HG03025 (cell line): ENCODE measurements at regions not wholly inside any gene's neighbourhood (a gene's known extent, or its start where the extent isn't known, plus 50 kb on each side); places are given as distances from the start of the nearest gene placed in this dataset.

ENCODE experiments used
- ATAC-seq: cut with Tn5 transposase; IDR thresholded peaks from one replicate; pipeline ENCODE4 v1.9.1; 2021; ENCODE audit warnings: mild to moderate bottlenecking, moderate library complexity; ENCODE audit not compliant: unreplicated experiment, low FRiP score

DNA sequence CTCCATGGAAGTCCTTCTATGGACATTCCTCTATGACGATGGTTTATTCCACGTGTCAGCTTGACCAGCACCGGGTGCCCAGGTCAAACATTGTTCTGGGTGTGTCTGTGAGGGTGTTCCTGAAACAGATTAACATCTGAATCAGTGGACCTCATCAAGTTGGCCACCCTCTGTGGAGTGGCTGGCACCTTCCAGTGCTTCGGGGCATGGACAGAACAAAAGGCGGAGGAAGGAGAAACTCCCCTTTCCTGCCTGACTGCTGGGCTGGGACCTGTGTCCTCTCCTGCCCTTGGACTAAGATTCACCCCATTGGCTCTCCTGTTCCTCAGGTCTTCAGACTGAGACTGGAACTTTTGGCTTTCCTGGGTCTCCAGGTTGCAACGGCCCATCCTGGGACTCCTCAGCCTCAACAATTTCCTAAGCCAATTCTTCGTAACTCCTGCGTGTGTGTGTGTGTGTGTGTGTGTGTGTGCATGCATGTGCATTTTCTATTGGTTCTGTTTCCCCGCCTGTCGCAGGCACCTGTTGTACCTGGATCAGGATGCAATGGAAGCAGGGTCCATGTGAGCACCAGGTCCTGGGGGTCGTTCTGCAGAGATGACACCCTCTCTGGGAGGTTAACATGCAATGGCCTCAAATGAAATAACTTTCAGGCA, 357.2 kb upstream of the SALL3 start:
- no peak for ATAC-seq

DNA sequence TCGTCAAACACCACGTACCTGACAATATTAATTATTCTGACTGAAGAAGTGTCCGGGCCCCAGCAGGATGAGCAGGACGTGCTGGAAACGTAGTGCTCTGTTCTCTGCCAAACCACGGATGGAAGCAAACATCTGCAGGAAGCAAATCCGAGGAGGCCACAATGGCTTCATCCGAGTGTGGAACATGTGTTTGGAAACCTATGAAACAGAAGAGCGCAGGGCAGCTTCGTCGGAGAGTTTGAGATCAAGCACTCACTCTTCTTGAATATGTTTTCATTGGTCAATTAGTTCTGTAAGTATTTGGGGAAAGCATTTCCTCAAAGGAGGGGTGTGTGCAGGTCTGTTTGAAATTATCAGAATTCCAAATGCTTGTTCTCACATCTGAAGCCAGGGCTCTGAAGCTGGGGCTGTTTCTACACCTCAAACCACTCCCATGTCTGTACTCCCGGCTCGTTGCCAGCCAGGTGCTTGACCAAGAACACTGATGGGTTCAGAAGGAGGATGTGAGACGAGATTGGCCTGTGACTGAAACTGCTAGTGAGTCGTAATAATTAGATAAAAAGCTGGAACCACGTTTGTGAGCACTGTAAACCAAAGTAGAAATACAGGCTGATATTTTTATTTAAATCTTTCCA, 356.6 kb upstream of the SALL3 start:
- ATAC-seq, result no peak

DNA sequence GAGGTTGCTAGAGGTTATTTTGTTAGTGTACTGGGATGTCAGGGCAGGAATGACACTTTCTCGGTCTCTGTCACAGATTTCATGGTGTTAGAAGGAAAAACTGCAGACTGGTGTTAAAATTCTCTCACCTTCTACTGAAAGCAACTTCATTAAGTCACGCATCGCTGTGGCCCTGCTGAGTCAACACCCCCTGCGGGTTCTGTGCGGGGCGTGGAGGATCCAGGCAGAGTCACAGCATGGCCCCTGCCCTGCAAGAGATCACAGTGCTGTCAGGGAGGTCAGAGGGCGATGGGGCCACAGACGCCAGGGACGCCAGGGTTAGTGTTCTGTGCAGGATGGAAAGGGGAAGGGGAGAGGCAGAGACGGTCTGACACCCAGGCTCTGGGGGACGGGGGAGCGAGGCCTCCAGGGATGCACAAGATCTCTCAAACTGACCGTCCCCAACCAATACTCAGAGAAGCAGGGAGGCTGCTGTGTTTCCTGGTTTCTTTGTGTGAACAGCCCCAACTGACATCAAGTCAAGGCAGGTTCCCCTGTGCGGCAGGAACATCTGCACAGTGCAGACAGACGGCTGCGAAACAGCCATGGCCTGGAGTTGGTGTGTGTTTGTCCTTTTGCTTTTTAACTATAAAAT, 354.9 kb upstream of the SALL3 start:
- no peak for ATAC-seq

DNA sequence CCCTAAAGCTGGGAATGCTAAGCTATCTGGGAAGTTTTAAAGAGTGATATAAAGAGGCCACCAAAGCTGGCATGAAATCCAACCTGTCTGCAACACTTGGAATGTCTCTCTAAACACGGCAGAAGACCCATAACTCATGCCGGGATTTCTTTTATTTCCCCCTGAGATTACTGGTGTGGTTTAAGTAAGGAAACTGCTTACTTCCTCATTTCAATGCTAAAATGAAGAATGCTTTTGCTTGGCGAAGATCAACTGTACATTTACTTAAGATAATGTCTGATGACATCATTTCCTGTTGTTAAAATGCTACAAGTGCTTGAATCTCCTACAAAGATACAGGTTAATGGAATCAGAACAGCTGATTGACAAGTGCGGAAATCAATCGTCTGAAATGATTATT, 353.8 kb upstream of the SALL3 start:
- ATAC-seq, result no peak

DNA sequence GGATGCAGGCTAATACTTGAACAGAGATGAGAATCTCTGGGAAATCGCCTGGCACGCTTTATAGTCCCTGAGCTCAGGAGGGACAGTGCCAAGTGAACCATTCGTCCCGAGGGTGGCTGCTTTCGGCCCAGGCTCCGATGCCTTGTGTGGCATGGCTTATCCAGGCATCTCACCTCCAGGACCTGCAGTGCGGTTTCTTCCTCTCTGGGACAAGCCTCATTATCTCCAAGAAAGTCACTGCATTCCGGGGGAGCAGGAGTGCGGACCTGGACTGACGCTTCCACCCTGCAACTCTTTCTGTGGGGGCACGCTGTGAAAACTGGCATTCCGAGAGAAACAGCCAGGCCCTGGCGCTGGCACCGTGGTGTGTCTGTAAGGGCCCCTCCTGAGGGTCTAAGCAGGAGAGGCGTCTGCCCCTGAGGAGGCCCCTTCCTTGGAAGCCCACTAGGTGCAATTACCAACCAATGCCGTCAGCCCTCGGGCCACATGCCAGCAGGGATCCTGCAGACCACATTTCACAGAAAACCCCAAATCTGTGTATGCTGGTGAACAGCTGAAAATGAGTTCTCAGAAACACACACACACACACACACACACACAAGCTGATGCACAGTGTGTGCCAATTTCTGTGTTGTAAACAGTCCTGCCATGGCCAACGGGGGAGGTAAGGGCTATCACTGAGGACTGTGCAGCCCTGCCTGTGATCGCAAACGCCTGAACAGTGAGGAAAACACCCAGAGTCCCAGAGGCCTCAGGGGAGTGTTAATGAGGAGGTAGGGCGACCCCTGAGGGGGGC, 351.9 kb upstream of the SALL3 start:
- no peak for ATAC-seq

DNA sequence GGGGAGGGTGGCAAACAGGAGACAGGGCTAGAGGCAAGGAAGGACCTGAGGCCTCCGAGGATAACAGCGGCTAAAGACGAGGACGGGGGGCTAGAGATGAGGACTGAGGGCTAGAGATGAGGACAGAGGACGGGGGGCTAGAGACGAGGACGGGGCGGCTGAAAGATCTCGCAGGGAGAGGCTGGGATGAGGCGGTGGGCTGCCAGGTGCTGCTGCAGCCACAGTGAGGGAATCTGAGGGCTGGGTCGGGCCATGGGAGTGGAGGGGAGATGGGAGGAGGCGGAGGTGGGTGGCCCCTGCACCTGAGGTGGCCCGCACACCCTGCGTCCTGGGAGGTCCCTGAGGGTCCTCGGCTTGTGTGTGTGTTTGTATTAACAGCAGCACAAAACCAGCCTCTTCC, 350.2 kb upstream of the SALL3 start:
- ATAC-seq, result no peak

DNA sequence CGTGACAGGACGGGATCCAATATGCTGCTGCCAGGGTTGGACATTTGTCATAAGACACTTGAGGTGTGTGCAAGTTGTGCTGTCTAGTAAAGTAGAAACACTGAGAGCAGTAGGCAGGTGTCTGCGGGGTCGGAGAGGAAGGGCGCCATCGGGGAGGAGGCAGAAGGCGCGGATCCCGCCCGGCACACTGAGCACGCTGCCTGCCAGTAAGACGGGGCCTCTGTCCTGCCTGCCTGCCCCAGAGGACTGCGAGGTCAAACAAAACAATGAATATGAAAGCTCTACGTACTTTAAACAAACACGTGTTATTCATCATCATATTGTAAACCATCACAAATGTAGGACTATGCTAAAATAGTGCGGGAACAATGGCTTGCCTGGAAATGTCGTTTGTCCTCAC, 349.3 kb upstream of the SALL3 start:
- ATAC-seq, result no peak

DNA sequence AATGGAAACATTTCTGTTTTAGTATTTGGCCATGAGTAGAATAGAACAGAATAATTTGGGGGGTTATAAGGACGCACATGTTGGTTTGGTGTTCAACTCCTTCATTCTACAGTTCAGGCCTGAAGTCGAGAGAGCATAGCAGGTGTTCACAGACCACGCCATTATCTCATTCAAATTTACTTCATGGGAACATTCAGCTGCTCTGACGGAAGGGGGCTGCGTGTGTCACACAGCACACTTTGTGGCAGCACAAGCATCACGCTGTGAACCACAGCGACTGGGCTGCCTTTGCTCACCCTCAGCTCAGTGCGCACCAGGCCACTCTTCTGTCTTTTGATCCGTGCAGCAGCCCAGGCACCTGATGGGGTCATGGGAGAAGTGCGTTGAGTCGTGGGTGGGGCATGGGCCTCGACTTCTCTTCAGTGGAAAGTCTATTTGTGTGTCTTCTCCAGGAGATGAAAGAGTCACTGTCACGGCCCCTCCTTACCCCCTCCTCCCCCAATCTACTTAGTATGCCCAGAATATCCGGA, 348.6 kb upstream of the SALL3 start:
- ATAC-seq, result no peak

DNA sequence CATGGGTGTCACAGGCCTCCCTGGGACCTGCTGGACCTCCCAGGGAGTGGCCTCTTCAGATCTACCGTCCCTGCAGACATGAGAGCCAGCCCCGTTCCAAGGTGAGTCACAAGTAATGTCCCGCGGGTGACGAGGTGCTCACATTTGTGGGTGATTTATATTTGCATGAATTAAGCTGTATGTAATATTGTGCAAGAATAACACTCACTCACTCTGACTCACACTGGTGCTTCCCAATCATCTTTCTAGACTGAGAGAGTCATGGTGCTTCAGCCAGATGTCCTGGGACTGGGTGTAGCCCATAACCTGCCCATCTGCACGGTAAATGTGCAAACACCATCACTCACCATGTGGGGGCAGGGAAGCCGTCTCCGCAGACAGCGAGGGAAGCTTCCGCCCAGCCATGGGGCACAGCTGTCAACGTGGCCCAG, 347.5 kb upstream of the SALL3 start:
- ATAC-seq, result no peak

DNA sequence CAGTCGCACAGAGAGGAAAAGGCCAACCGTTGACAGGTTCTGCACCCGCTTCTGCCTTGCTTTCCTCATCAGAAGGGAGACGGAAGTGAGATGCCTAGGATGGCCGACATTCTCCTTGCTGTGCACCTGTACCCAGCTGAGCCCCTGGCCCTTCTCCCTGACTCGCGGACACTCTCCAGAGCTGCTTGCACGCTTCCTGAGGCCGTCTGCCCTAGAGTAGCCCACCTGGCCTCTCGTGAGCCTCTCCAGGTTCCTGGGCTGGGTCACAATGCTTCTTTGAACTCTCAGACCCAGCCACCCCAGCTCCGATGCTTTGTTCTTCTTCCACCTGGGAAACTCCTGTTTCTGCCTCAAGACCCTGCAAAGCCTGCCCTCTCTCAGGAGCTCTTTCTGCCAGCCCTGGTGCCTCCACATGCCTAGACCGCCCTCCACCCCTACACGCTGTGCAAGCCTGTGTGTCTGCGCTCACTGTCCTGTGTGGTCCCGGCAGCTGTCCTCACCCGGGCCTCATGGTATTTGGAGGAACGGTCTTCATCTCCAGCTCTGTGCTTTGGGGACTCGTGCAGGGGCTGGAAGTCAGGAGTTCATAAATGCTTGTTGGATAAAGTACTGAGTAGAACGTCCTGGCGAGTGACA, 345.4 kb upstream of the SALL3 start:
- no peak for ATAC-seq

DNA sequence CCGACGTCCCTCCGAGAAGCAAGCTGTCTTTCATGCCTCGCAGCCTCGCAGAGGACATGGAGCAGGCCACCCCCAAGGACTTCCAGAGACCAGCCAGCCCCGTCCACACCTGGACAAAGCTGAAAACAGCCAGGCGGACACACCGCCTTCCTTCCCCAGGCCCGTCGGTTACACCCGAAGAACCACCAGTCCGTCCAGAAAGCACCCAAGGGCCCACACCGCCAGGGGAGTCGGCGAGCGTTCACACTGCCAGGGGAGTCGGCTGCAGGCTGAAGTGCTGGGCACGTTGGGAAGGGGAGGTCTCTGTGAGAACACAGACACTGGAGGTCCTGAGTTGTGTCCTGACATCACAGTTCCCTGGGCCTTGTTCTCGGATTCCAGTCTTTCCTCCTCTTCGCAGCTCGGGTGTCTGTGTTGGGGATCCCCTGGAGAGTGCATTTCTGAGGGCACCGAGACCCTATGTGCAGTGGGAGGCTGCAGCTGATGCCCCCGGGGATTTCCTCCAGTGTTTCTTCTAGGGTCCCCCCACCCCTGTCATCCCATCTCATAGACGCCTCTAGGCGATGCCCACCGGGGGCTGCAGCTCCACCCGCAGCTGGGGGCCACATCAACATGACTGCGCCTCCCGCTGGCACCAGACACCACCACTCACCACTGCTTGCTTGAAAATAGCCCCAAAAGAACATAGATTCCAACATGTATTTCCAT, 344.4 kb upstream of the SALL3 start:
- no peak for ATAC-seq

DNA sequence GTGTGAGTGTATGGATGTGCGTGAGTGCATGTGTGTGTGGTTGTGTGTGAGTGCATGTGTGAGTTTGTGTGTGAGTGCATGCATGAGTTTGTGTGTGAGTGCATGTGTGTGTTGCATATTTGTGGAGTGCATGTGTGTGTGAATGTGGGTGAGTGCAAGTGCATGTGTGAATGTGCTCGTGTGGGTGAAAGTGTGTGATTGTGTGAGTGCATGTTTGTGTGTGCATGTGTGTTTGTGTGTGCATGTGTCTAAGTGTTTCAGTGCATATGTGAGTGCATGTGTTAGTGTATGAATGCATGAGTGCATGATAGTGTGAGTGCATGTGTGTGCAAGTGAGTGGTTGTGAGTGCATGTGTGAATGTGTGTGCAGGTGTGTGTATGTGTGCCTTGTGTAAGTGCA, 343.4 kb upstream of the SALL3 start:
- ATAC-seq, result no peak

DNA sequence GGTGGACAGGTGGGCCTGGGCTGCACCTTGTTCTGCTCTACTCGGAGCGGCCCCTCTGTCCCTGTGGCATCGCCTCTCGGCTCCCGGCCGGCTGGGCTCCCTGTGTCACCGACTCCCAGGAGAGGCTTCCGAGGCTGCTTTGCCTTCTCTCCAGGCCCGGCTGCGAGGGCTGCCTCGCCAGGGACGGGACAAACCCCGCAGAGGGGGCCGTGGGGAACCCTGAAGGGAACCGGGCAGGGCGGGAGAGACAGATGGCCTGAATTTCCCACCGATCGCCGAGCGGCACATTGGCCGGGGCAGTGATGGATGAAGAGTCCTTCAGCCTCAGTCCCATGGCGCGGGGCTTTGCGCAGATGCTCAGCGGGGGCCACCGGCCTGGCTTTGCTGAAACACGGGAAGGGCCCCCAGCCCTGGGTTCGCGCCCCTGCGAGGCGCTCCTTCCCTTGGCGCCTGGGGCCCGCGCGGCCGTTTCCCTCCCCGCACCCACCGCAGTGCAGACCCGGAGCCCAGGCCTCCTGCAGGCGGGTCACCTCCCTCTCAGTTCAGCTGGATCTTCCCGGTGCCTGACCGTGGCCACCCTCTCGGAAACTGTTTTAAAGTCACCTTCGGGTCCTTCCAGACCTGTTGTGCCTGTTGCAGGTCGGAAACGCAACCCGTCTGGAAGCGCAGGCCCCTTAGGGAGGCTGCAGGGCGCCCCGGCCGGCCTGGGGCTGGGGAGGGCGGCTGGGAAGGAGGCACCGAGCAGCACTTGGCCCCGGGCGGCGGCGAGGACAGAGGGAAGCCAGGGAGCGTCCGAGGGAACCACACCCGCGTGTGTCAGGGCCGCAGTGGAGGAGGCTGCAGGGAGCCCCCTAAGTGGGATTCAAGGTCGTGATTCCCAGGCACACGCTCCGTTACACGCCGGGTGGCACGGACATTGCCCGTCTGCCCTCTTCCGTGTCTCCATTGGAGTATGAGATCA, 341.9 kb upstream of the SALL3 start:
- ATAC-seq, result no peak

DNA sequence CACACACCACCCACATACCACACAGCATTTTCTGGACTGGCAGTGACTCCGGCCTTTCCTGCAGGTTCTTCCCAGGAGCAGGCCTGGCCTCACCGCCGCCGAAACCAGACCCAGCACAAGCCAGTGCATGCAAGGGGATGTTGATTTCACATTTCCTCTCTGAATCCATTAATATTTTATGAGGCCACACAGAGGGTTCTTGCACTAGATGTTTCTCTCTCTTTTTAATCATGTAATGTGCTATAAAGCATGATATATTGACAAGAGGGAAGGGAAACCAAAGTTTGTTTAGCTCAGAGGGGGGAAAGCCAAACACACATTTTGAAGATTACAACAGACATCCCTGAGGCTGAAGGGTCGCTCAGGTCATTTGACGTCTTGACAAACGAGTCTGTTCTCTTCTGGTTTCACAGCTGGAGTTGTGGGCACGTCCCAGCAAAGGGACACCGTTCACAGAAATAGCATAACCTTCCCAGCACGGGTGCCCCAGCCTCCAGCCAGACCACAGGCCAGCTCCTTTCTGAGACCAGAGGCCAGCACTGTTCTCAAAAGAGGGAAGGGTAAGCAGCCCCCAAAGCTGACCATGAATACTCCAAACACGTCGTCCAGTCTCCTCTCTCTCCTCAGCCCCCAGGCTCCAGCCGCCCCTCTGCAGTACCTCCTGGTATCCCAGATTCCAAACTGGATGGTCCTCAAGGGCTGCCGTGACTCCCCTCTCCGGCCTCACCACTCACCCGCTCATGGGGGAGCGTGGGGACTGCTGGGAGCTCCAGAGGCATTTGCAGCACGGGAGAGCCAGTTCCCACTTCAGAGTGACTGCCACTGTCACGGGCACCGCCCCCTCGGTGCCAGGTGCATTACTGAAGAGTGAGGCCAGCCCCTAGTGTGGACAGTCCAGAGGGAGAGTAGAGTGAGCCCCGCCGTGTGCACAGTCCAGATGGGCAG, 340.3 kb upstream of the SALL3 start:
- no peak for ATAC-seq

DNA sequence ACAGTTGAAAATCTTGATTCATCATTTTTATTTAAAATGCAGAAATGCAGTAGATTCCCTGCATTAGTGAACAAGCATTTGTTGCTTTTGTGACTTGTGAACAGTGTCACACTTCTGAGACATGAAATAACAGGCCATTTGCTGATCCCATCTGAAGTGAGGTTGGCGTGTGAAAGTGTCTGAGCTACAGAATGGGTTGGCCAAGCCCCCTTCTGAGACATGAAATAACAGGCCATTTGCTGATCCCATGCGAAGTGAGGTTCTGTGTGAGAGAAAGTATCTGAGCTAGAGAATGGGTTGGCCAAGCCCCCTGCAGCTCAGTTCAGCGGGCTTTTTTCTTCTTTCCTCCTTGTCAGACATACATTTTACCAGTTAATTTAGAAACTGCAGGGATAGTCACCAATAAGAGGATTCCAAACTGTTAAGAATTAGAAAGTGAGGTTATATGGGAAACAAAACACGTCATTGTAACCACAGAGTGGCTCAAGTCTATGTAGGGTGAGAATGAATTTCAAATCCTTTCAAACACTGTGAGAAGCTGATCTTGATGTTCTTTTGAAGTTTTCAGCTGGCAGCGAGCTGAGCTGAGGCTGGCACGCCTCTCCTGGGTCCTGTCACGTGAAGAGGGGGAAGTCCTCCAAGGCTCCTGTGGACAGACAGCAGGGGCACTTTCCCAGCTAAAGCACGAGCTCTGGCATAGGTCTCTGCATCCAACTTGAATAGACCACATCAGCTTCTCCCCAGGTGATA, 339.2 kb upstream of the SALL3 start:
- no peak for ATAC-seq

DNA sequence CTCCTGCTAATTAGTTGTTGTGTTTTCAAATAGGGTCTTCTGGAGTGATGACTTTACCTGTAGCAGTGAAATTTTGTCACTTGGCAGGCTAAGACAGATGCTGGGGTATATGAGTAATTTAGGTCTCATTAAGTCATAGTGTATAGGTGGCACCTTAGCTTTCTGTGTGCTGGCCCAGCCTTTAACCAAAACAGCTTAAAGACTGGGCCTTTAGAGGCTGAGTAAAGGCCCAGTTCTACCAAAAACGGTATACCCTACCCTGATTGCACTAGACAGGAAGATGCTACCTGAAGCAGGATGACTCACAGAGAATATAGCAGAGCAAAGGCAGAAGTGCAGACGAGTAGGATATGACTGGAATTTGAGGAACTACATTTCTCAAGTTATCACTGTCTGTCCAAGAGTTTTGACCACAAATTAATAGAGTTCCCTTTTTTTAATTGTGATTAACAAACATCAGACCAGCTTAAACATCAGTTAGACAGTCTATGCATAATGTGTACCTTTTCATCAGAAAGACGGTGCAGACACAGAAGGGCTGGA, 337.9 kb upstream of the SALL3 start:
- no peak for ATAC-seq
